ENCODE measurements at regions not wholly inside any gene's neighbourhood (a gene's known extent, or its start where the extent isn't known, plus 50 kb on each side); places are given as distances from the start of the nearest gene placed in this dataset.

GRCh38 chr2:16290311-16291020 is 350.1 kb downstream of the MYCN start:
- Histone ChIP-seq H2BK15ac (ENCODE audit: low read depth, low read length) (no peak overlapping the region), H3K27ac (ENCODE audit: insufficient read length, low read depth, low read length) (no peak overlapping the region), H3K56ac (ENCODE audit: insufficient read length, low read depth, low read length) (no peak overlapping the region), H4K91ac (ENCODE audit: insufficient read length, low read depth, low read length) (no peak overlapping the region), H3K79me2 (ENCODE audit: insufficient read depth, low read length) (no peaks in the 10 kb centered on the region), H4K8ac (replicated peaks; ENCODE audit: insufficient read length, low read depth, low read length) (no peak overlapping the region), H2BK12ac (ENCODE audit: insufficient read length, low read depth, low read length) (no peak overlapping the region), H4K5ac (ENCODE audit: insufficient read length, low read depth, low read length) (no peak overlapping the region), H3K23ac (ENCODE audit: insufficient read length, low read depth, low read length) (no peak overlapping the region), H3T11ph (ENCODE audit: low read length) (no peak overlapping the region), H4K20me1 (ENCODE audit: control insufficient read depth, insufficient read depth, insufficient read length) (no peaks in the 10 kb centered on the region), H2AK5ac (ENCODE audit: insufficient read length, low read length) (no peak overlapping the region), H2BK120ac (ENCODE audit: low read depth, low read length, poor library complexity, severe bottlenecking) (no peak overlapping the region), H3K27me3 (ENCODE audit: insufficient read depth, low read length) (no peaks in the 10 kb centered on the region), H3K14ac (ENCODE audit: insufficient read depth, low read length) (no peak overlapping the region), H3K23me2 (ENCODE audit: insufficient read length, low read depth, low read length, poor library complexity, severe bottlenecking) (no peaks in the 10 kb centered on the region), H3K4me2 (ENCODE audit: insufficient read depth, insufficient read length, low read length) (no peak overlapping the region), H2BK20ac (ENCODE audit: low read depth, low read length, poor library complexity, severe bottlenecking) (no peak overlapping the region), H2AFZ (ENCODE audit: low read length) (no peak overlapping the region), H2BK5ac (ENCODE audit: insufficient read length, low read length) (no peak overlapping the region), H3K18ac (ENCODE audit: insufficient read length, low read depth, low read length) (no peak overlapping the region), H3K4ac (ENCODE audit: low read depth, low read length) (no peak overlapping the region), H3K9me3 (ENCODE audit: control insufficient read depth, low read depth, low read length) (no peaks in the 10 kb centered on the region), H3K79me1 (ENCODE audit: insufficient read depth, low read depth, low read length, poor library complexity, severe bottlenecking) (no peaks in the 10 kb centered on the region), H3K9ac (ENCODE audit: extremely low read depth, insufficient read length, low read length) (no peak overlapping the region), H3K4me1 (ENCODE audit: insufficient read depth, low read length) (no peaks in the 10 kb centered on the region)
- no peaks in the 10 kb centered on the region; a peak in 2 of 5 replicates for H3K9me3 Mint-ChIP-seq
- no peak for DNase-seq
- peaks cover 3 to 8% of the 10 kb centered on the region in 2 experiments for H3K4me1 Mint-ChIP-seq
- TF ChIP-seq CTCF (conservative IDR thresholded peaks at IDR 0.05) = no peak
- WGBS (ENCODE audit: extremely low coverage, insufficient read length, low lambda C conversion rate) = no CpG with 5 or more reads among the region's 8 CpGs
- H3K36me3 Mint-ChIP-seq (ENCODE audit: insufficient read depth in 1 of 3, low read depth in 3 of 3) = no peaks in the 10 kb centered on the region
- H3K27me3 Mint-ChIP-seq (ENCODE audit: low read depth) = no peaks in the 10 kb centered on the region; the same call in none of the 2 replicates
- H3K4me3 Mint-ChIP-seq = no peak overlapping the region
- no peak overlapping the region for H3K27ac Mint-ChIP-seq

All from H9 (cell line).